GM12874 (cell line): ENCODE measurements at regions not wholly inside any gene's neighbourhood (a gene's known extent, or its start where the extent isn't known, plus 50 kb on each side); places are given as distances from the start of the nearest gene placed in this dataset.

Source experiments
- CTCF ChIP-seq: IDR thresholded peaks from 2 replicates; pipeline ENCODE4 v1.5.1; 2011; ENCODE audit warnings: low read depth, mild to moderate bottlenecking, control low read depth, low read length, moderate library complexity; ENCODE audit not compliant: insufficient read depth

GRCh38 chr2:143968860-143969259, 551.1 kb downstream of the ZEB2 start:
- no peak for TF ChIP-seq CTCF

- TF ChIP-seq CTCF = no peak
Measured at GRCh38 chr2:143968360-143968759, 551.6 kb downstream of the ZEB2 start.

GRCh38 chr2:143965493-143966164, 554.3 kb downstream of the ZEB2 start:
- TF ChIP-seq CTCF = no peak

- no peak for TF ChIP-seq CTCF
Measured at GRCh38 chr2:143964891-143965290, 555.0 kb downstream of the ZEB2 start.

- no peak for TF ChIP-seq CTCF
Measured at GRCh38 chr2:143960177-143960576, 559.7 kb downstream of the ZEB2 start.

- no peak for TF ChIP-seq CTCF
Measured at GRCh38 chr2:143957321-143957720, 562.6 kb downstream of the ZEB2 start.

GRCh38 chr2:143955401-143956065, 564.4 kb downstream of the ZEB2 start:
- no peak for TF ChIP-seq CTCF
